ENCODE measurements at regions not wholly inside any gene's neighbourhood (a gene's known extent, or its start where the extent isn't known, plus 50 kb on each side); places are given as distances from the start of the nearest gene placed in this dataset.

DNA sequence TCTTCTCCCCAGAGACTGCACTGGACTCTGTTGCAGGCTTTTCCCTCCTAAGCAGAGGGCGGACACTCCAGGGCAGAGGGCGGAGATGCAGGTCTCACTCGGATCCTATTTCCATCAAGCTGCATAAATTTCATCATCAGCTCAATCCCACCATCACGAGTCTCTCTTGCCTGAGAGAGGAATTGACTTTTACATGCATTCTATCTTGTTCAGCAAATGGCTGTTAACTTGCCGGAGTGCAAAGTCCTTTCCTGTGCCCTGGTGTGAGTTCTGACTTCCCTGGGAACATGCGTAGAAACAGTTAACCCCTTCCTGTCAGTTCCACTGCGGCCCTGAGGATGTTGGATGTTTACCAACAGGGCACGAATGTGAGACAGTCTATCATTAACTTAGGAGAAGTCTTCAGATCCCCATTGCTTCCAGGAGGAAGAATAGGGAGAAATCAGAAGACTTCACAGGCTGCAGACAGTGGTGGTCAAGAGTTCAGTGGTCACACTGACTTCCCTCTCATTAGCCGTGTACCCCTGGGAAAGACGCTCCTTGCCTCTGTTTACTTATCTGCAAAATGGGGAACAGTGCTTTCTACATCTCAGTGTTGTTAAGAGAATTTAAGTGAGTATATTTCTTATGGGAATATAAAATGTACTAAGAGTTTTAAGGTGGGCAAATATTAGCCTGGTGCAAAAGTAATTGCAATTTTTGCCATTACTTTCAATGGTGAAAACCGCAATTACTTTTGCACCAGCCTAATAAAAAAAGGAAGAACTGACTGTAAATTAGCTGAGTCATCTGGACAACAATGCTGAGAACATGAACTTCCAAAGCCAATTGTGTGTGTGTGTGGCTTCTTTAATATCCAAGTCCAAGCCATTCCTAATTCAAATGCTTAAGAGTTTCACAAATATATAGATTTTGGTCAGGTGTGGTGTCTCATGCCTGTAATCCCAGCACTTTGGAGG lies 248.0 kb downstream of the DRD1 start:
- DNase-seq (ENCODE audit: low read depth in 2 of 2, low spot score in 1 of 2): no peak

DNA sequence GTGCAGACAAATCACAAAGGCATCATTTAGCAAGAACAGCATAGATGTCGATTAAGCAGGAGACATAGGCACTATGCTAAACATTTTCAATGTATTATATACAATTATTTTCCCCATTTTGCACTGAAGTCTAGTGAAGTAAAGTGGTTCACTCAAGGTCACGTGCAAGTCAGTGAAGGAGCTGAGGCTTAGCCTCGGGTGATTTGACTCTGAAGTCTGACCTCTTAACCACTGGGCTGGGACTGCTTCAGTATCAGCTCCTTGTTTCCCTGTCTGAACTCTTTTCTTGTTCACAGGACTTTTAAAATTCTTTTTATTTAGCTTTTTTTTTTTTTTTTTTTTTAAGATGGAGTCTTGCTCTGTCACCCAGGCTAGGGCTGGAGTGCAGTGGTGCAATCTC lies 262.7 kb downstream of the DRD1 start:
- no peak for DNase-seq (ENCODE audit: low read depth in 2 of 2, low spot score in 1 of 2)

DNA sequence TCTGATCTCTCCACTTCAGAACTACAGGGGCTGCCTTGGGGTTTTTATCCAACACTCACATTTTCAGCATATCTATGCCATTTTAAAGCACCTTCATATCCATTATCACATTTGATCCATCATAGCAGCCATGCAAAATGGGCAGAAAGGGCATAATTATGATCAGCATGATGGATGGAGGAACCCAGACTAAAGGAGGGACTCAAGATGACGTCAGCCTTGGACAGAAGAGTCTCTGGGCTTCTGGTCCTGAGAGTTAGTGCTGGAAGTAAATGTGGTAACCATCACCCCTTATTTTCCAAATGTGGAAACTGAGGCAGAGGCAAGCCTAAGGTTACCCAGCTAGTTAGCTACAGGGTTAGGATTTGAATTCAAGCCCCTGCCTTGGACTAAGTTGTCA lies 273.1 kb downstream of the DRD1 start:
- DNase-seq (ENCODE audit: low read depth in 2 of 2, low spot score in 1 of 2): no peak

DNA sequence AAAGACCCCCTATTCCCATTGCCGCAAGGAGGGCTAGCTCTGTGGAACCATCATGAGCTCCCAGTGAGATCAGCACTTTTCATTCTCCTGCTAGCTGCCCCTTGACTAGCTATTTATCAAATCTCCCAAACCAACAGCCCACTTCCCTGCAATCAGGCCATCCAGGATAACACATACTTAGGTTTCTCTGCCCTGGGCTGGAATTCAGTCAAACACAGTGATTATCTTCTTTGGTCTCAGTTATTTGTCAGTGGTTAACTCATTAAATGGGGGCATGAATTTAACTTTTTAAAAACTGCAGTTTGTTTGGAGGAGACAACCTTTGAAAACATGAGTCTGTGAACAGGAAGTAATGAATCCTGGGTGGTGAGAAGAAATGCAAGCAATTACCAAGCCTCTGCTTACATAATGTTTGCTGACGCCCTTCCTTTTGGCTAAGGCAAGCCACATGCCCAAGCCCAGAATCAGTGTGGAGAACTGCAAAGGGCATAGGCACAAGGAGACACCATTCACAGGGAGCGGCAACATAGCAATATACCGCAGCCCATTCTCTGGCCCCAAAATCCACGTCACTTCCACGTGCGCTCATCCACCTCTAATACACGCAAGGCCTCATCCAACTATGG lies 275.0 kb downstream of the DRD1 start:
- DNase-seq (ENCODE audit: low read depth in 2 of 2, low spot score in 1 of 2): no peak

DNA sequence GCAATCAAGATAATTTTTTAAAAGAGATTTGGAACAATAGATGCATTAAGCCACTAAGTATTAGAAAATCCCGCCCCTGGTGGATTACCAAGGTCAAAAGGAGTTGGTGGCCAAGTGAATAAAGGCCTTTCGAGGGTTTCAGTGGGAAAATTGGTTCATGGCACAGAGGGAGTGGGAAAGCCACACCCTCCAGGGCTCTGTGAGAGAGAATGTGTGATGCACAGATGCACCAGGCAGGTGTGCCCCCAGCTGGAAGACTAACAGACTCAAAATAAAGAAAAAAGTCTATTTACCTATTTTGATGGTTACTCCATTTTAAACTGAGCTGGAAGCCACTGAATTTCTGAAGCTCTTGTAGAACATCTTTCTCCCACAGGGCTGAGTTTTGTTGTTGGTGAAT lies 278.0 kb downstream of the DRD1 start:
- no peak for DNase-seq (ENCODE audit: low read depth in 2 of 2, low spot score in 1 of 2)

DNA sequence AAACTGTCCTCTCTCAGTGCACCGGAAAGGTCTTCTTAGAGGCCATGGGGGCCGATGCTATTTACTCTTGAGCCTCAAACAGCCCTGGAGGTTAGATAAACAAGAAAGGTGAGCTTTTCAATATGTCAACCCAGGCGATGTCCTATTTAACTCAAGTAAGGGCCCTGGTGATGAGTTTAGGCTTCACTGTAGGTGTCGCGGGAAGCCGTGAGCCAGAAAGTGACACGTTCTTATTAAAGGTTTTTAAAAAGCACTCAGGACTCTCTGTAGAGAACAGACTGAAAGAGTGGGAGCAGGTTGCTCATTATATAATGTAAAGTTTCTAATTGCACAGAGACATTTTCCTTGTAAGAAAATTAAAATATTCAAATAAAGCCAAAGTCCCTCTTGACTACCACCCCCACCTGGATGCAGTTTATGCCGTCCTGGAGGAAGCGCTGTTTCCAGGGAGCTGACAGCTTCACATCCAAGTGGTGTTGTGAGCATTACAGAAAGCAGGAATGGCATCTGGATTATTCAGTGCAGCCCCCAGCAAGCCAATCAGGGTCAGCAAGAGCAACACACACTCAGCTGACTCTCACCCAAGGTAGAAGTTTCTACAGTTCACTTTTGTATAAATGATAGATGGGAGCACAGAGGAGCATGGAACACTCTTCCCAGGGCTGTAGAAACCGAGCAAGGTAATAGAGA lies 280.3 kb downstream of the DRD1 start:
- DNase-seq (ENCODE audit: low read depth in 2 of 2, low spot score in 1 of 2): no peak

DNA sequence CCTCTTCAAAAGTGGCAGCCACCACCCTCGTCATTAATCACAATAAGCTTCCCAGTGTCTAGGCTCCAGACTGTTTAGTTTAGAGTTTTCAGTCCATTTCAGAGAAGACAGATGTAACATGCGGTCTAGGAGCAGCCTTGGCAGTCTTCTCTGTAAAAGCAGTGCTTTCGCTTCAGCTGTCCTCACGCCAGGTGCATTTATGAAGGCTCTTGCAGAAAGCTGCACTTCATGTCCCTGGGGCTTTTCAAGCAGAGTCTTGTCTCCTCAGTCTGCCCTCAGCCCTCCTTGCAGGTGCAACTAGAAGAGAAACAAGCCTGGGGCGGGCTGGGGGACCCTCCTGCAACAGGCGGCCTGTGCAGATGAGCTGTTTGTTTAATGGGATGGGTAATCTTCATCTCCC lies 281.9 kb downstream of the DRD1 start:
- DNase-seq (ENCODE audit: low read depth in 2 of 2, low spot score in 1 of 2): no peak

DNA sequence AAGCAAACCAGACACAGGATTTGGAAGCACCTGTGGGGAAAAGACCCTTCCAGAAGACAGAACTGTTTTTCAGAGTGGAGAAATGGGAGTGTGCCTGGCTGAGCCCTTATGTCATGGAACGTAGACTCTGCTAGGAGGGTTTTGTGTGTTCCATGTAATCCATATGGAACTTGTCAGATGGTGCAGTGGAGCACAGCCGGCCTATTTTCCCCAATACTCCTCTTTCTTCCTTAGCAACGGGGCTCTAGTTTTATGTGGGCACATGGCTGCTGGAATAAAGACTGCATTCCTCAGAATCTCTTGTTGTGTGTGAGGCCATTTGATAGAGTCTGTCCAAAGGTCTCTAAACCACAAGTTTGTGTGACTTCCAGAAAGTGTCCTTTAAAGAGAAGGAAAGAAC lies 284.0 kb downstream of the DRD1 start:
- no peak for DNase-seq (ENCODE audit: low read depth in 2 of 2, low spot score in 1 of 2)

DNA sequence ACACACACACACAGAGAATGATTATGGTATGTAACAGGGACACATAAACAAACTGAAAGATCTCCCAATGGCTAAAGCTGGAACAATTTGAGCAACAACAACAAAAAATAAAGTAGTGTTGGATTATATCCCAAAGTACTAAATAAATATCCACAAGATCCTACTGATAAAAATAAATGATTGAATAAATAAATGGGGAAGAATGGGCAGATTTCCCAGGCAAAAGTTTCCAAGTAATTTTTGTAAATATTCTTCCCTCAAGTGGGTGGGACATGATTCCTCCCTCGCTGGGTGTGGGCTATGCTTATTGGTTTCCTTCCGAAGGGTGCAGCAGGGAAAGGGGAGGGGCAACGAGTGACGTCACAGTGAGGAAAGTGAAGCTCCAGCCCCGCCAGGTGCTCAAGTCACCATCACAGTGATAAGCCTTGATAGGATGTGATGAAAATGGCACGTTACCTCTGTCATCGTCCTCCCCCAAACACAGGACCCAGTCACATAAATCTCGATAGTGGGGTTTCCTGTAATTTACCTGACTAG lies 295.3 kb downstream of the DRD1 start:
- DNase-seq (ENCODE audit: low read depth in 2 of 2, low spot score in 1 of 2): no peak

DNA sequence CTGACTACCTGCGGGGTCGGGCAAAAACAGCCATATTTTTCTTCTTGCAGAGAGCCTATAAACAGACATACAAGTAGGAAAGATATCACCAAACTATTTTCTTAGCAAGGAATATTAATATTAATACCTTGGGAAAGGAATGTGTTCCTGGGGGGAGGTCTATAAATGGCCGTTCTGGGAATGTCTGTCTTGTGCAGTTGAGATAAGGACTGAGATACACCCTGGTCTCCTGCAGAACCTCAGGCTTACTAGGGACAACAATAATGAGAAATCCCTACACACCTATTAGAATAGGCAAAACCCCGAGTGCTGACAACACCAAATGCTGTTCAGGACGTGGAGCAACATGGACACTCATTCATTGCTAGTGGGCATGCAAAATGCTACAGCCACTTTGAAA lies 297.2 kb downstream of the DRD1 start:
- DNase-seq (ENCODE audit: low read depth in 2 of 2, low spot score in 1 of 2): no peak

DNA sequence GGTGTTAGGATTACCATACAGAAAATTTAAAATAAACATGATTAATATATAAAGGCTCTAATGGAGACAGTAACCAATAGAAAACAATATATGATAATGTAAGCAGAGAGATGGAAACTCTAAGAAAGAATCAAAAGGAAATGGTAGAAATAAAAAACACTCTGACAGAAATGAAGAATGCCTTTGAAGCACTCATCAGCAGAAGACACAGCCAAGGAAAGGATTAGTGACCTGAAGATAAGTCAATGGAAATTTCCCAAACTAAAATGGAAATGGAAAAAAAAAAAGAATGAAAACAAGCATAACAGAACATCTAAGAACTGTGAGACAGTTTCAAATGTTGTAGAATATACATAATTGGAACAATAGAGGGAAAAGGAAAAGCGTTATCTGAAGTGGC lies 302.6 kb downstream of the DRD1 start:
- no peak for DNase-seq (ENCODE audit: low read depth in 2 of 2, low spot score in 1 of 2)

DNA sequence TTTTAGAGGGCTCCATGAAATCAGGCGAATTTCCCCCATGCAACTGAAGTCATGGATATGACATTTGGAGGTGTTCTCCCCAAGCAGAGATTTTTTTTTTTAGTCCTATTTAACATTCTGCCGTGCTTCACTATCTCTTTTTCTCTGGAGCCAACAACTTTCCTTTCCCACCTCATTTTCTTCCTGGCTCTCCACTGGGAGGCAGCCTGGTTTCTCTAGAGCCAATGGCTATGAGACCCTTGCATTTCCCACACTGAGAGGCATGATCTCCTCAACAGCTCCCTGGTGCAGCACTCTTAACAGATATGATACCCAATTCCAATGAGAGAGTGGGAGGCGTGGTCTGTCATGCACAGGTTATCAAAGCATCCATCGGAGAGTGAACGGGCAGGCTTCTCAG lies 310.8 kb downstream of the DRD1 start:
- DNase-seq (ENCODE audit: low read depth in 2 of 2, low spot score in 1 of 2): no peak

DNA sequence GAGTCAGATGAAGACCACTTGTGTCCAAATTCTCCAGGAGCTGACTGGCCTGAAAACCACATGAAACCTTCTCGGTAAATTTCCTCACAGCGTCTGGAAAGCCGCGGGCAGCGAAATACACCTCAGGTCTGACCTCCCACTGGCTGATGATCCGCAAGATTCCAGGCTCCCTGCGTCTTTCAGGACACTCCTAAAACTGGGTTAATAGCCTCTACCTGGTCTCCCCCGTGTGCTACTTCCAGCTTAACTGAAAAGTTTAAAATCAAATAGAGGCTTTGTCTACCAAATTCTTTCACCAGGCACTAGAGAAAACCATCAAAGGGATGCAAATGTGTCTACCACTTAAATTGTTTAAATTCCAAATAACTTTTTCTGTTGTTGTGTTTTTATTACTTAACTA lies 312.6 kb downstream of the DRD1 start:
- no peak for DNase-seq (ENCODE audit: low read depth in 2 of 2, low spot score in 1 of 2)

DNA sequence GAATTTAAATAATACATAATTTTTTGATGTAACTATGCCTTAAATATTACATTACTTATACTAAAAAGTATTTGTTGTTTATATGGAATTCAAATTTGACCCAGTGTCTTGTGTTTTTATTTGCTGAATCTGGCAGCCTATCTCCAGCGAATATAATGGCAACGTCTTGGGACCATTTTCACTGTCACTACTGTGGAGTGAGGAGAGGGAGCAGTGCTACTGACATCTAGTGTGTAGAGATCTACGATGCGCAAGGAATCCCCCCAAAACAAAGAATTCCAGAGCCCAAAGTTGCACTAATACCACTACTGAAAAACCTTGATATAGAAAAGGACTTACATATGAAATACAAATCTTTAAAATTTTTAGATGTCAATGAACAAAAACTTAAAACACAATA lies 314.4 kb downstream of the DRD1 start:
- no peak for DNase-seq (ENCODE audit: low read depth in 2 of 2, low spot score in 1 of 2)

DNA sequence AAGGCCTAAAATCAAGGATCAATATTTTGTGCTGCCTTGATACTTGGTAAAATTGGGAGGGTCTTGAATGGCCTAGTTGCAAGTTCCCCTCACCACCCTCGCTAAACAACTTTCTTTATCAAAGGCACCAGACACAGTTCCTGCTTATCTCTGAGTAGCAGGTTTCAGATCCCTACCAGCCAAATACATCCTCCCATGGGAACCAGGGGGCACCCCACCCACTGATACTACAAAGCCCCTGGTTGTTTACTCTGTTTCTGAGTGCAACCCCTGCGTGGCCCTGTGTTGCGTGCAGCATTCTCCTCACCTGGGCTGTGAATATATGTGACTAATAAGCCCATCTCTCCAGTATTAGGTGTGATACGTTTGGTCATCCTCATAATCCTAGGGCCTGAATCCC lies 314.9 kb downstream of the DRD1 start:
- DNase-seq (ENCODE audit: low read depth in 2 of 2, low spot score in 1 of 2): no peak

DNA sequence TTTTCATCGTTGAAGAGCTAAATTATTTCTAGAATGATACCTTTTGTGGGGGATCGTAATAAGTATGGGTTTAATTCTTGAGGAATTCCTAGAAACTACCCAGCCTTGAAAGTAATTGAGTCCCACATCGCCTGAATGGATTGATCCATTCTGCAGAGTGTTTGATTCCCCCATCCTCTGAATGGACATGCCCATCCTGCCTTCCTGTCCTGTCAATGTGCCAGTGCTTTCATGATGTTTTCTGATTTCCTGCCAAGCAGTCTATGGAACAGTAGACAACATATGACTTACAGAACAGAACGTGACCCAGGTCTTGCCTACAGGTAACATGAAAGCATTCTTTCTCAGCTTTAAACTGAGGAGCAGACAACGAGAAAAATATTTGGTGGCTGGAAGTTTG lies 319.2 kb downstream of the DRD1 start:
- DNase-seq (ENCODE audit: low read depth in 2 of 2, low spot score in 1 of 2): no peak

DNA sequence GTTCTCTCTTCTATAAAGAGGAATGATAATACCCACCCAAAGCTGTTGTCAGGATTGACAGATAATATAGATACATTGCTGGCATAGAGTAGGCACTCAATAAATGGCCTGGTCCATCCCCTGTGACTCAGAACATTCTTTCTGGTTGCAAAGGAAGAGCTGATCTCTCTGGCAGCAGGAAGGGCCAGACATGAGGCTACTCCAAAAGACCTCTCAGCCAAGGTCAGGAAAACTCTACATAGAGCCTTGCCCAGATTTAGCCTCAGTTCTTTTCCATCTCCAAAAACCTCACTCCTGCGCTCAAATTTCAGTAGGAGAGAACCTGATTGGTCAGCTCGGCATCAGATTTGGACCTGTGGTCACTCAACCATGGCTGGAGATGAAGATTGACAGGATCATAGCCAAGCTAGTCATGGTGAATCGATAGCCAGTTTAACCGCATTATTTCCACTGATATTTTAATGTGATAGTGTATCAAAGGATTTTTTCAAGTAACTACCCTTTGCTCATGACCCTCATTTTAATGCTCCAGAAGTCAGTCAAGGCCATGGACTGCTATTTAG lies 319.6 kb downstream of the DRD1 start:
- no peak for DNase-seq (ENCODE audit: low read depth in 2 of 2, low spot score in 1 of 2)

DNA sequence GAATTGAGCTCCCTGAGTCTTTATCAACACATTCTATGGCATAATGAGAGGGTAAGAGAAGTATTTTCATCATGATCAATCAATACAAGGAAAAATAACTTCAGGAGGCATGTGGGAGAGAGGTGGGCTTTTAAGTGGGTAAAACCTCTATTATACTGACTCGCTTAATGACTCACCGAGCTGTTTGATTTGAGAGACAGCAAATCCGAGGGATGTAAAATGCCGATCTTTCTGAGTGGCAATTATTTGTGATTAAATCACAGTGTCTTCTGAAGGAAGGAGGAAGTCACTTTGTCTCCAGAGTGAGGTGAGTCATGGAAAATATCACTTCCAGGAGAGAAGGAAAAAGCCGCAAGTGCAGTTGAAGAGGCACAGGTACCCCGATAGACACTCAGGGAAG lies 320.4 kb downstream of the DRD1 start:
- DNase-seq (ENCODE audit: low read depth in 2 of 2, low spot score in 1 of 2): no peak

DNA sequence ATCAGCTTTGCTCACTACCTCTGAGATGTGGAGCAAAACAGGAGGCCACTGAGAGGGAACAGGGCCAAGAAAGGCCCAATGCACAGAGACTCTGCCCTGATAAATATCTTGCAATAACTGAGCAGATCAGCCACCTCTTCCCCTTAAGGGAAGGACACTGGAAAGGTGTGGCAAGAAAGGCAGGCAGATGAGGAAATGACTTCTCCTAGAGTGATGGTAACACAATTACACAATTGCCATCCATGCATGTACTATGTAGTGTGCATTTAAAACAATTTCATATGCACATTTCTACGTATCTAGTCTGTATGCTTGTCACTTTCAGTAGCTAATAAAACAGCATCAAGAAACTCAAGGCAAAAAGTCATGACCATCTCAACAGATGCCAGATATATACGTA lies 322.5 kb downstream of the DRD1 start:
- DNase-seq (ENCODE audit: low read depth in 2 of 2, low spot score in 1 of 2): no peak

DNA sequence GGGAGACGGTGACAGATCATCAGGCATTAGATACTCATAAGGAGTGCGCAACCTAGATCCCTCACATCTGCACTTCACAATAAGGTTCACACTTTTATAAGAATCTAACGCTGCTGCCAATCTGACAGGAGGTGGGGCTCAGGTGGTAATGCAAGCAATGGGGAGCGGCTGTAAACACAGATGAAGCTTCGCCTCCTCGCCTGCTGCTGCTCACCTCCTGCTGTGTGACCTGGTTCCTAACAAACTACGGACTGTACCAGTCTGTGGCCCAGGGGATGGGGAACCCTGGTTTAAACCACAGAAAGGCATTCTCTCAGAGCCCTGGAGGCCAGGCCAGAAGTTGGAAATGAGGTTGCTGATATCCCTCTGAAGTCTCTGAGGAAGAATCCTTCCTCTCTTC lies 323.6 kb downstream of the DRD1 start:
- DNase-seq (ENCODE audit: low read depth in 2 of 2, low spot score in 1 of 2): no peak

DNA sequence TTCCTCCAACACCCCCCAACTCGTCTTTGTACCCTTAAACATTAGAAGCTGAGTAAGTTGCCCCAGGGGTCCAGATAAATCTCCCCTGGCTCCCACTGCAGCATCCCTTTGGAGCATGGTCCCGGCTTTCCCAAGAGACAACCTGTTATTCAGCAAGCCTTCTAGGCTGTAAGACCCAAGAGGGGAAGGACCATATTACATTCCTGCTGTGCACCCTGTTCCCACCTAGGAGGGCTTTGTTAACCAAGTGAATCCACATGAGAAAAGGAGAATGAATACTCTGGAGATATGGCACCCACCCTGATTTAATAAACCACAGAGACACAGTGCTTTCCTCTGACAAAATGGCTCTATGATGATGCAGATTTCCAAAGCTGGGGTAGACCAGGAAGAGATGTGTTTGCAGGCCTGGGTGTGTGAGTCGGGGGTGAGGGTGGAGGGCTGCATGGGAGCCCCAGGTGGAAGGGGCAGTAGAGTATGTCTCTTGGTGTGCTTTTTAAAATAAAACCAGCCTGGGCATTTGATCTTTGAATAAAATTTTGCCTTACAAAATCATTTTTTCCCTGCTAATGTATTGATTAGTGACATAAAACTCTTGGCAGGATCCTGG lies 325.2 kb downstream of the DRD1 start:
- no peak for DNase-seq (ENCODE audit: low read depth in 2 of 2, low spot score in 1 of 2)
